Activated CD4-positive, CD25-positive, alpha-beta regulatory T cell treated with anti-CD3 and anti-CD28 coated beads, Interleukin-2, amount 50 U/mL, for 24 hours (primary cell): ENCODE measurements at regions not wholly inside any gene's neighbourhood (a gene's known extent, or its start where the extent isn't known, plus 50 kb on each side); places are given as distances from the start of the nearest gene placed in this dataset.
"Not testable (repeated sequence)": the region's sequence is repeated elsewhere in the genome, so short reads cannot be mapped to it uniquely, and the experiment has no call there.

Source experiments
- ATAC-seq, 2 donors: fragments of 150-1000 bp; cut with Tn5 transposase; one replicate each; pipeline ENCODE4 v1.10.0; 2021; ENCODE audit warnings: mild to moderate bottlenecking in 1 of 2, moderate library complexity in 1 of 2

GRCh38 chr13:85597790-85598500 lies 201.3 kb downstream of the SLITRK6 start:
- ATAC-seq: no peak

- no peak for ATAC-seq
Observed at GRCh38 chr13:85592211-85592610, 207.0 kb downstream of the SLITRK6 start.

GRCh38 chr13:85590231-85590931 lies 208.8 kb downstream of the SLITRK6 start:
- no peak for ATAC-seq

- ATAC-seq: no peak
Observed at GRCh38 chr13:85589021-85589420, 210.2 kb downstream of the SLITRK6 start.

GRCh38 chr13:85588359-85588758 lies 210.9 kb downstream of the SLITRK6 start:
- no peak for ATAC-seq

GRCh38 chr13:85586856-85587255 lies 212.4 kb downstream of the SLITRK6 start:
- no peak for ATAC-seq

GRCh38 chr13:85586422-85586831 lies 212.8 kb downstream of the SLITRK6 start:
- no peak for ATAC-seq

GRCh38 chr13:85582890-85583289 lies 216.3 kb downstream of the SLITRK6 start:
- no peak for ATAC-seq

GRCh38 chr13:85575110-85575509 lies 224.1 kb downstream of the SLITRK6 start:
- ATAC-seq: no peak

GRCh38 chr13:85567909-85568308 lies 231.3 kb downstream of the SLITRK6 start:
- ATAC-seq: no peak

GRCh38 chr13:85565652-85566051 lies 233.6 kb downstream of the SLITRK6 start:
- ATAC-seq: no peak

GRCh38 chr13:85564598-85564997 lies 234.6 kb downstream of the SLITRK6 start:
- ATAC-seq: no peak

GRCh38 chr13:85562282-85562681 lies 236.9 kb downstream of the SLITRK6 start:
- ATAC-seq: no peak

- ATAC-seq: no peak
Observed at GRCh38 chr13:85557691-85558467, 241.3 kb downstream of the SLITRK6 start.

- ATAC-seq: no peak
Observed at GRCh38 chr13:85551012-85551411, 248.2 kb downstream of the SLITRK6 start.

GRCh38 chr13:85549819-85550218 lies 249.4 kb downstream of the SLITRK6 start:
- no peak for ATAC-seq

GRCh38 chr13:85548845-85549244 lies 250.4 kb downstream of the SLITRK6 start:
- not testable (repeated sequence) for ATAC-seq

- ATAC-seq: no peak
Observed at GRCh38 chr13:85545771-85546170, 253.4 kb downstream of the SLITRK6 start.

- no peak for ATAC-seq
Observed at GRCh38 chr13:85544756-85545155, 254.5 kb downstream of the SLITRK6 start.

- ATAC-seq: no peak
Observed at GRCh38 chr13:85543144-85543543, 256.1 kb downstream of the SLITRK6 start.

GRCh38 chr13:85541476-85541875 lies 257.7 kb downstream of the SLITRK6 start:
- no peak for ATAC-seq

- ATAC-seq: no peak
Observed at GRCh38 chr13:85538957-85539356, 260.3 kb downstream of the SLITRK6 start.

- no peak for ATAC-seq
Observed at GRCh38 chr13:85537601-85538000, 261.6 kb downstream of the SLITRK6 start.

GRCh38 chr13:85536706-85537105 lies 262.5 kb downstream of the SLITRK6 start:
- ATAC-seq: no peak
